NCI-H146 (cell line): ENCODE measurements at regions not wholly inside any gene's neighbourhood (a gene's known extent, or its start where the extent isn't known, plus 50 kb on each side); places are given as distances from the start of the nearest gene placed in this dataset.
"Not testable (repeated sequence)": the region's sequence is repeated elsewhere in the genome, so short reads cannot be mapped to it uniquely, and the experiment has no call there.

Source experiments
- DNase-seq: peaks from one replicate; lab custom pipeline; 2025; lab: John Stamatoyannopoulos, UW

- not testable (repeated sequence) for DNase-seq
These were observed 71.5 kb downstream of the WSB1 start for GRCh38 chr17:27365329-27365945.

GRCh38 chr17:27366437-27366836 lies 72.5 kb downstream of the WSB1 start:
- no peak for DNase-seq

- DNase-seq = no peak
These were observed 73.4 kb downstream of the WSB1 start for GRCh38 chr17:27367121-27367981.

GRCh38 chr17:27368151-27368795 lies 74.4 kb downstream of the WSB1 start:
- no peak for DNase-seq

GRCh38 chr17:27368980-27369379 lies 75.1 kb downstream of the WSB1 start:
- DNase-seq = no peak

GRCh38 chr17:27370776-27371175 lies 76.9 kb downstream of the WSB1 start:
- no peak for DNase-seq

- not testable (repeated sequence) for DNase-seq
These were observed 79.8 kb downstream of the WSB1 start for GRCh38 chr17:27373695-27374094.

GRCh38 chr17:27376637-27377547 lies 79.4 kb upstream of the KSR1 start:
- no peak for DNase-seq

GRCh38 chr17:27378482-27379175 lies 77.6 kb upstream of the KSR1 start:
- DNase-seq = no peak

- DNase-seq = peak; percentile 48
These were observed 76.2 kb upstream of the KSR1 start for GRCh38 chr17:27379888-27380533.

- DNase-seq = no peak
These were observed 75.7 kb upstream of the KSR1 start for GRCh38 chr17:27380551-27380950.

- peak; percentile 82 for DNase-seq
These were observed 75.2 kb upstream of the KSR1 start for GRCh38 chr17:27381007-27381501.

GRCh38 chr17:27382025-27382424 lies 74.2 kb upstream of the KSR1 start:
- DNase-seq = no peak

GRCh38 chr17:27384261-27384701 lies 72.0 kb upstream of the KSR1 start:
- no peak for DNase-seq

- DNase-seq = no peak
These were observed 71.5 kb upstream of the KSR1 start for GRCh38 chr17:27384726-27385125.

- no peak for DNase-seq
These were observed 70.6 kb upstream of the KSR1 start for GRCh38 chr17:27385626-27386025.

- DNase-seq = no peak
These were observed 69.8 kb upstream of the KSR1 start for GRCh38 chr17:27386206-27387075.

- no peak for DNase-seq
These were observed 66.6 kb upstream of the KSR1 start for GRCh38 chr17:27389542-27390140.

- no peak for DNase-seq
These were observed 65.7 kb upstream of the KSR1 start for GRCh38 chr17:27390540-27390939.
